ENCODE measurements at regions not wholly inside any gene's neighbourhood (a gene's known extent, or its start where the extent isn't known, plus 50 kb on each side); places are given as distances from the start of the nearest gene placed in this dataset.
"Not testable (repeated sequence)": the region's sequence is repeated elsewhere in the genome, so short reads cannot be mapped to it uniquely, and the experiment has no call there.

- not testable (repeated sequence) for TF ChIP-seq CTCF, POLR2A, POLR2AphosphoS5, EP300 (IDR thresholded peaks at IDR 0.05)
Observed at GRCh38 chr1:120640261-120641013, 83.3 kb upstream of the NBPF26 start.

Data from stomach (tissue), 4 donors.